SK-N-SH (cell line): ENCODE measurements at regions not wholly inside any gene's neighbourhood (a gene's known extent, or its start where the extent isn't known, plus 50 kb on each side); places are given as distances from the start of the nearest gene placed in this dataset.

Experiments used
- CTCF ChIP-seq: fragments of 200-600 bp; sonication (generic); IDR thresholded peaks from 2 replicates; pipeline ENCODE4 v1.6.1; 2017; ENCODE audit warnings: antibody characterized with exemption, mild to moderate bottlenecking, moderate library complexity
- EP300 ChIP-seq, 2 experiments: IDR thresholded peaks; 2 replicates each; pipeline versions ENCODE4 v1.4.0 to v1.6.1; 2012; ENCODE audit warnings: borderline replicate concordance in 1 of 2, low read depth in 1 of 2, low read length in 1 of 2
- GABPA ChIP-seq: IDR thresholded peaks from 2 replicates; pipeline ENCODE4 v1.4.0; 2012; ENCODE audit warnings: low read depth, mild to moderate bottlenecking
- POLR2AphosphoS5 ChIP-seq: IDR thresholded peaks from 2 replicates; pipeline ENCODE4 v1.6.1; 2012; ENCODE audit warnings: low read depth, low read length
- SMC3 ChIP-seq: IDR thresholded peaks from 2 replicates; pipeline ENCODE4 v1.6.1; 2012; ENCODE audit warnings: low read depth, low read length, improper control_type of control experiment
- TF ChIP-seq, protein P1 (sequence below): IDR thresholded peaks from 2 replicates; pipeline ENCODE4 v1.4.0; 2012; ENCODE audit warnings: low read depth

- TF ChIP-seq POLR2AphosphoS5 (no peak), SMC3 (no peak), EP300 (IDR thresholded peaks at IDR 0.05; ENCODE audit: borderline replicate concordance in 1 of 2, low read depth in 1 of 2, low read length in 1 of 2) (no peak), GABPA (no peak), CTCF (no peak)
- TF ChIP-seq, protein P1, sequence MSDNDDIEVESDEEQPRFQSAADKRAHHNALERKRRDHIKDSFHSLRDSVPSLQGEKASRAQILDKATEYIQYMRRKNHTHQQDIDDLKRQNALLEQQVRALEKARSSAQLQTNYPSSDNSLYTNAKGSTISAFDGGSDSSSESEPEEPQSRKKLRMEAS = no peak
Observed at GRCh38 chr15:75134748-75135147, 66.9 kb upstream of the C15orf39 start.
